ENCODE measurements at regions not wholly inside any gene's neighbourhood (a gene's known extent, or its start where the extent isn't known, plus 50 kb on each side); places are given as distances from the start of the nearest gene placed in this dataset.
"Not testable (repeated sequence)": the region's sequence is repeated elsewhere in the genome, so short reads cannot be mapped to it uniquely, and the experiment has no call there.

DNA sequence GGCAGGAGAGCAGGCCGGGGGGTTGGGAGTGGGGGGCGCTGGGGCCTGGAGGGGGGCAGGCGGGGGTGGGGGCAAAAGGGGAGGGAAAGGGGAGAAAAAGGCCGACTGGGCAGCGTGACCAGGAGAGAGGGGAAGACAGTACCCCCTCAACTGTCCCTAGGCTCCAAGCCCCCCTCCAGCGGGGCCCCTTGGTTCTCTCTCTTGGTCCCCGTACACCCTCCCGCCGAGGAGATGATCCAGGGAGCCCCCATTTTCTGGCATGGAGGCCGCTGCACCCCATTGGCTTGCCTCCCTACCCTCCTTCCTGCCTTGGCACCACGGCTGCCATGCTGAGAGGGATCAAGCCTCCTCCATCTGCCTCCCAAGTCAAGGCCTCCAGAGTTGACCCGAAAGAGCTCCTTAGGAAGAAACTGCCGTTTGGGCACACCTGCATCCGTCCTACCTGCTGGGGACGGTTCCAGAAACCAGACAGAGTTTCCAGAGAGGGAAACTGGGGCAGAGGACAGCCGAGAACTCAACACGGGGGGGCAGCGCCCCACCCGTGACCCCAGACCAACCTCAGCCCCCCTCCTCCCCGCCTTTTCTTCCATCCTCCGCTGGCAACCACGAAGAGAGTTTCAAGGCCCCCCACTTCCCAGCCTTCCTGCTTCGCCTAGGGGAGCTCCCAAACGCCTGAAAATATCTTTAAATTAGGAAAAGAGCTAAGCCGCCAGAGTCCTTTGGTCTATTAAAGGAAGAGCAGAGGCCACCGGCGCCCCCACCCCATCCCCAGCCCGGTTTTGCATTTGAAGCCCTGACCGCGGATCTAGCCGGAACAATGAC, 155.9 kb downstream of the CRLF3 start:
- not testable (repeated sequence) for H3K4me1 ChIP-seq (ENCODE audit: insufficient read depth, low read length); H3K36me3 ChIP-seq (ENCODE audit: insufficient read depth, low read length); H3K27me3 ChIP-seq (ENCODE audit: control insufficient read depth in 1 of 2, insufficient read depth in 2 of 2, low read length in 2 of 2); H3K9ac ChIP-seq (ENCODE audit: low read length); H3K9me3 ChIP-seq (ENCODE audit: low read length); H3K27ac ChIP-seq (ENCODE audit: low read depth, low read length); H3K4me3 ChIP-seq (ENCODE audit: low read depth in 1 of 2, low read length in 2 of 2)

DNA sequence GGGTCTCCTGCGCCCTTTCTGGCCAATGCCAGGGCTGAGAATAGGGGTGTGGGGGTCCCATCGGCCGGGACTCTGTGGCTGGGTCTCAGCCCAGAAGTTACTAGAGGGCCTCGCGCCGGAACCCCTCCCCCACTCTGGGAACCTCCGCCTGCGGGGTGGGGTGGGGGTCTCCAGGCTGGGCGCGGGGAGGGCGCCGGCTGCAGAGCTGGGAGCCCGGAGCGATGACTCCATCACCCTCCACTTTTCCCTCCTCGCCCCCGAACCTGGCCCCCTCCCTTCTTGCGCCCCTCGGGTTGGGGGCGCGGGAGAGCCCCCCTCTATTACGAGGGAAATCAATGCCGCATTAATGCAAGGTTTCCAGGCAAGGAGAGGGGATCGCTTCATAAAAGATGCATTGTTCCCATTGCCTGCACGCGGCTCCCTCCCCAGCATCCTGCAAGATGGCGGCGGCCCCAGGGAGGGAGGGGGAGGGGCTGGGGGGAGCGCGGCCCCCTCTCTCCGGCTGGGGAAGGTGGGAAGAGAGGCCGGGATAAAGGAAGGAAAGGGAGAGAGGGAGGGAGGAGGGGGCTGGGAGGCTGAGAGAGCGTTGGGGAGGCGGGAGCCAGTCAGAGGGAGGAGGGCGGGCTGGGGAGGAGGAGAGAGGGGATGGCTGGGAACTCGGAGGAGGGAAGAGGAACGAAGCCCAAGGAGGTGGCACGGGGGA, 156.7 kb downstream of the CRLF3 start:
- not testable (repeated sequence) for H3K4me1 ChIP-seq (ENCODE audit: insufficient read depth, low read length); H3K36me3 ChIP-seq (ENCODE audit: insufficient read depth, low read length); H3K27ac ChIP-seq (ENCODE audit: low read depth, low read length); H3K9me3 ChIP-seq (ENCODE audit: low read length); H3K9ac ChIP-seq (ENCODE audit: low read length); H3K27me3 ChIP-seq (ENCODE audit: control insufficient read depth in 1 of 2, insufficient read depth in 2 of 2, low read length in 2 of 2)
- H3K4me3 ChIP-seq (ENCODE audit: low read depth in 1 of 2, low read length in 2 of 2), result peak overlapping the region in 1 of 2 donors; percentile 23

DNA sequence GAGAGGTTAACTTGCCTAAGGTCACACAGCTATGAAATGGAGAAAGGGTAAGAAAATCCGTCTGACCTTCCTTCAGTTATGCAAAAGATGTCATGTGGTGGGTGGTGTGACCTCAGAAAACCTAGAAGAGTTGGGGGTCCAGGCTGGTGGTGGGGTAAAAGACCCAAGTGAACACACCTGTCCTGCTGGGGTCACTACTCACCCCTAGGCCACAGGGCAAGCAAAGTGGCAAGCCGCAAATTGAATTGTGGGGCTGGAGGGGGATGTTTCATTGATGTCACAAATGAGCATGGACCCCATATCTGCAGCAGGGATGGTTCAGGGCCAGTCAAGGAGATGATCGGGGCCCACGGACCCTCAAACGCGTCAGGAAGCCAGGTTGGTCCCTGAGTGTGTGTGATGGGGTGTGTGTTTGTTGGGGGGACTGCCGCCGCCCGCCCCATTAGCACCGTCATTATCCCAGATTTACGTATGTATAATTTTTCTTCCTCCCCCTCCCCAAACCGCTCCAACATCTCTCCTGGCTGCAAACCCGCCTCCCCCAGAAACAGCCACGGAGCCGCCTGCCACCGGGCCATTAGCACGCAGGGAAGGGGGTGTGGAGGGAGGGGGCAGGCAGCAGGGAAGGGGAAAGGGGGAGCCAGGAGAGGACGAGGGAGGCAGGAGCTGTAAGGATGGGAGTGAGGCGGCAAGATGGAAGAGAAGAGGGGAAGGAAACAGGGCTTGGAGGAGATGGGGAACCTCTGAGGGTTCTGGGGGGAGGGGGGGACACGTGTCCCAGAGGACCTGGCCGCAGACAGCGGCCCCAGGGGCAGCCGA, 157.4 kb downstream of the CRLF3 start:
- not testable (repeated sequence) for H3K4me1 ChIP-seq (ENCODE audit: insufficient read depth, low read length); H3K27ac ChIP-seq (ENCODE audit: low read depth, low read length); H3K9ac ChIP-seq (ENCODE audit: low read length); H3K36me3 ChIP-seq (ENCODE audit: insufficient read depth, low read length); H3K4me3 ChIP-seq (ENCODE audit: low read depth in 1 of 2, low read length in 2 of 2); H3K9me3 ChIP-seq (ENCODE audit: low read length); H3K27me3 ChIP-seq (ENCODE audit: control insufficient read depth in 1 of 2, insufficient read depth in 2 of 2, low read length in 2 of 2)

DNA sequence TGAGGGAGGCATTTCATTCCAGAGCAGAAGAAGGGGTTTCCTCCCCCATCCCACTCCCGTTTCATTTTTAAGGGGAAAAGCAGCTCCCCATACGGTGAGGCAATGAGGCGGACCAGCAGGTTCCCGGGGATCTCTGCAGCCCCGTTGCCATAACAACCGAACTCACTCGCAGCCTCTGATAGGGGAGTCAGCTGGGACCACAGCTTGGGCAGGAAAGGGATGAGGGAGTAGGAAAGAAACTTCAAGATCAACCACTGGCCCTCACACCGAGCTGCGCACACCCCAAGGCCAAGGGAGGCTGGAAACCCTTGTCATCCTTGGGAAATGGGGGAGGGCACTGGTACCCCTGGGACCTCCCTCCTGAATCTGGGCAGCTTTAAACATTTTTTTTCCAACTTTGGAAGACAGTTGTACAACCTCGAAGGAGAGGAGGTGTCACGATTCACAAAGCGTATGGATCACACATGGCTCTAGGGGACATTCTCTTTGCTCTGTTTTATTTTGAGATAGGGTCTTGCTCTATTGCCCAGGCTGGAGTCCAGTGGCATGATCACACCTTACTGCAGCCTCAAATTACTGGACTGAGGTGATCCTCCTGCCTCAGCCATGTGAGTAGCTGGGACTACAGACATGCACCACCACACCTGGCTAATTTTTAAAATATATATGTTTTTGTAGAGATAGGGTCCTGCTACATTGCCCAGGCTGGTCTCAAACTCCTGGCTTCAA, 160.6 kb downstream of the CRLF3 start:
- not testable (repeated sequence) for H3K27ac ChIP-seq (ENCODE audit: low read depth, low read length); H3K27me3 ChIP-seq (ENCODE audit: control insufficient read depth in 1 of 2, insufficient read depth in 2 of 2, low read length in 2 of 2); H3K36me3 ChIP-seq (ENCODE audit: insufficient read depth, low read length); H3K9ac ChIP-seq (ENCODE audit: low read length); H3K9me3 ChIP-seq (ENCODE audit: low read length); H3K4me3 ChIP-seq (ENCODE audit: low read depth in 1 of 2, low read length in 2 of 2); H3K4me1 ChIP-seq (ENCODE audit: insufficient read depth, low read length)

DNA sequence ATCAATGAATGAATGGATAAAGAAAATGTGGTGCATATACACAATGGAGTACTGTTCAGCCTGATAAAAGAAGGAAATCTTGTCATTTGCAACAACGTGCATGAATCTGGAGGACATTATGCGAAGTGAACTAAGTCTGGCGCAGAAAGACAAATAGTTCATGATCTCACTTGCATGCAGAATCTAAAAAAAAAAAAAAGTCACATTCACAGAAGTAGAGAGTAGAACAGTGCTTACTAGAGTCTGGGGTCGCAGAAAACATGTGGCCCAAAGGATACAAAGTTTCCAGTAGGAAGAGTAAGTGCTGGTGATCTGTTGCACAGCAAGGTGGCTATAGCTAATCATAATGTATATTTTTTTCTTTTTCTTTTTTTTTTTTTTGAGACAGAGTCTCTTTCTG, 167.3 kb downstream of the CRLF3 start:
- H3K9ac ChIP-seq (ENCODE audit: low read length); H3K4me1 ChIP-seq (ENCODE audit: insufficient read depth, low read length); H3K36me3 ChIP-seq (ENCODE audit: insufficient read depth, low read length); H3K9me3 ChIP-seq (ENCODE audit: low read length); H3K4me3 ChIP-seq (ENCODE audit: low read depth in 1 of 2, low read length in 2 of 2); H3K27me3 ChIP-seq (ENCODE audit: control insufficient read depth in 1 of 2, insufficient read depth in 2 of 2, low read length in 2 of 2); H3K27ac ChIP-seq (ENCODE audit: low read depth, low read length): not testable (repeated sequence)

DNA sequence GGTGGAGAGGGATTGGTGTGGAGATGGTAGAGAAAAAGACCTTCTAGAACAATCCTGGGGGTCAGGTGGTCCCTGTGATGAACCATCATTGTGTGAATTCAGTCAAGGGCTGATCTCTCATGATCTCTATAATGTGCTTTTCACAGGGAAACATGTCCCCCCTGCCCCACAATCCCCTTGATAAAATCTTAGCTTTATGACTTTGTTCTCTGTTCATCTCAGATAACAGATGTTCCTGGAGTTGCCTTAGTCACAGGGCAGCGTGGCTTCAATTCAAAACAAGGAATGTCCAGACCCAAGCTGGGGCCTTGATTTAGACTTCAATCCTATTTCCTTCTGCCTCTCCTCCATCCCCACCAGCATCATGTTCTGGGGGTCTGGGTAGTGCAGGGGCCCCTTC, 171.5 kb downstream of the CRLF3 start:
- not testable (repeated sequence) for H3K36me3 ChIP-seq (ENCODE audit: insufficient read depth, low read length); H3K27me3 ChIP-seq (ENCODE audit: control insufficient read depth in 1 of 2, insufficient read depth in 2 of 2, low read length in 2 of 2)

DNA sequence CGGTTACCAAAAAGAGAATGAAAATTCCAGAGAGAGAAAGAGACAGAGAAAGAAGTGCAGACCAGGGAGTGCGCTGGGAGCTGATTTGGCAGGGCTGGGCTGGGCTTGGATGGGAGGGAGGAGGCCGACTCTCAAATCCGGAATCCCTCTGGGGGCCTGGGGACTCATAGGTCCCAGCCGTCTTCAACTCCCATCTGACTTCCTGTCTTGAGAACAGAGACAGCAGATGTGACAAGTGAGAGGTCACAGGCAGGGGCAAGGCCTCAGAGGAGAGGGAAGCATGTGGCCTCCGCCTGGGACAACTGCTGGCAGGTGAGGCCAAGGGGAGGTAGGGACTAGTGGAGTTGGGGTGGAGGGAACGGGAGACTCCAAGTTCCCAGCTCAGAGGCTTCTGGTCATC, 172.9 kb downstream of the GOSR1 start:
- not testable (repeated sequence) for H3K9me3 ChIP-seq (ENCODE audit: low read length); H3K4me3 ChIP-seq (ENCODE audit: low read depth in 1 of 2, low read length in 2 of 2); H3K9ac ChIP-seq (ENCODE audit: low read length); H3K36me3 ChIP-seq (ENCODE audit: insufficient read depth, low read length); H3K4me1 ChIP-seq (ENCODE audit: insufficient read depth, low read length); H3K27ac ChIP-seq (ENCODE audit: low read depth, low read length); H3K27me3 ChIP-seq (ENCODE audit: control insufficient read depth in 1 of 2, insufficient read depth in 2 of 2, low read length in 2 of 2)

More for the DNA sequence above, 171.5 kb downstream of the CRLF3 start:
- not testable (repeated sequence) for H3K9me3 ChIP-seq (ENCODE audit: low read length); H3K9ac ChIP-seq (ENCODE audit: low read length); H3K4me1 ChIP-seq (ENCODE audit: insufficient read depth, low read length); H3K27ac ChIP-seq (ENCODE audit: low read depth, low read length); H3K4me3 ChIP-seq (ENCODE audit: low read depth in 1 of 2, low read length in 2 of 2)

DNA sequence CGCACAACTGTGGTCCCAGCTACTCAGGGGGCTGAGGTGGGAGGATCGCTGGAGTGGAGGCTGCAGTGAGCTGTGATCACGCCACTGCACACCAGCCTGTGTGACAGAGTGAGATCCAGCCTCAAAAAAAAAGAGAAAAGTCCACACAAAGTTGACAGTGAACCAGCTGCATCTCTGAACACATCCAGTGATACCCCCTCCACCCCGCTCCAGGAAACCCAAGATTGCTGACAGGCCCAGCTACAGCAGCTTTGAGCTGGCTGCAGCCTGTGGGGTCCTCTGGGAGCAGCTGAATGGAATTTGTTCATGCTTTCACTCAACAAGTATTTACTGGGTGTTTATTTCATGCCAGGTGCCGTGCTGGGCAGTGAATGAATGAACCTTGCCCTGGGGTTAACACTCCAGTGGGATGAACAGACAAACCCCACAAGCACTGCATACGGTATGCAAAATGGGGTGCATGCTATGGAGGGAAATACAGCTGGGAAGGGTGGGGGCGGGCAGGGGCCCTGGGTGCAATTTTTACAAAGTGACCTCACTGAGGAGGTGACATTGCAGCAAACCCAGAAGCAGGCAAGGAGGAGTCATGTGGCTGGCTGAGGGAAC, 170.9 kb downstream of the GOSR1 start:
- not testable (repeated sequence) for H3K27me3 ChIP-seq (ENCODE audit: control insufficient read depth in 1 of 2, insufficient read depth in 2 of 2, low read length in 2 of 2)

DNA sequence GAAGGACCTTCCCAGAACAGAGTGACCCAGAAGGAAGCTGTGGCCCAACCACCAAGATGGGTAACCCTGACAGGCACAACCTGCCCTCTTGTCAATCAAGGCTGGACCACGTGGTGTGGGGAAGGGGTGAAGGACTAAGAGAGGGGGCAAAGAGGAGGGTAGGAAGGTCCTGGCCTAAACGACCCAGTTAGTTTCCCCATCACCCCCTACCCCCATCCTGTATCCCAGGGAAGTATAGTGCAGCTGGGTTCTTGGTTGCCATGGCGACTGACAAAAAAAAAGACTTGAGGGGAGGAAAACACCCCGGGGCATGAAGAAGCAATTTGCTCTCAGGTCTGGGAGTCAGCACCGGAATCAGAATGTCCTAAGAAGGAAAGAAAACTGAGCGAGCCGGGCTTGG, 168.7 kb downstream of the GOSR1 start:
- H3K9ac ChIP-seq (ENCODE audit: low read length); H3K4me3 ChIP-seq (ENCODE audit: low read depth in 1 of 2, low read length in 2 of 2); H3K36me3 ChIP-seq (ENCODE audit: insufficient read depth, low read length); H3K9me3 ChIP-seq (ENCODE audit: low read length); H3K27ac ChIP-seq (ENCODE audit: low read depth, low read length); H3K4me1 ChIP-seq (ENCODE audit: insufficient read depth, low read length); H3K27me3 ChIP-seq (ENCODE audit: control insufficient read depth in 1 of 2, insufficient read depth in 2 of 2, low read length in 2 of 2): not testable (repeated sequence)

More for the DNA sequence above, 170.9 kb downstream of the GOSR1 start:
- not testable (repeated sequence) for H3K36me3 ChIP-seq (ENCODE audit: insufficient read depth, low read length); H3K9me3 ChIP-seq (ENCODE audit: low read length); H3K9ac ChIP-seq (ENCODE audit: low read length); H3K4me1 ChIP-seq (ENCODE audit: insufficient read depth, low read length); H3K4me3 ChIP-seq (ENCODE audit: low read depth in 1 of 2, low read length in 2 of 2); H3K27ac ChIP-seq (ENCODE audit: low read depth, low read length)

DNA sequence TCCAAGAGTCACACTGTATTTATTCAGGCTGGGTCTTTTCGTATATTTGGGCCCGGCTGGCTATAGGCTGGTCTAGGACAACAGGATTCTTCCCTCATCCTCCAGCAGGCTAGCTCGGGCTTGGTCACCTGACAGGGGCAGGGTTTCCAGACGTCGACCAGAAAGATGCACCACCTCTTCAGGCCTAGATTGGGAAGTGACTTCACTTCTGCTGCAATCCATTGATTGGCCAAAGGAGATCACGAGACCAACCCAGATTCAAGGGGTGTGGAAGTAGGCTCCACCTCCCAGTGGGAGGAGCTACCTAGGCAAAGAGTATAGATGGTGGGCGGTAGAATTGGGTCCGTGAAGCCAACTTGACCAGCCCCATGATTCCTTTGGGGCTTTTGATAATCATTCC, 167.5 kb downstream of the GOSR1 start:
- H3K27ac ChIP-seq (ENCODE audit: low read depth, low read length); H3K9me3 ChIP-seq (ENCODE audit: low read length); H3K4me1 ChIP-seq (ENCODE audit: insufficient read depth, low read length); H3K9ac ChIP-seq (ENCODE audit: low read length); H3K4me3 ChIP-seq (ENCODE audit: low read depth in 1 of 2, low read length in 2 of 2); H3K36me3 ChIP-seq (ENCODE audit: insufficient read depth, low read length); H3K27me3 ChIP-seq (ENCODE audit: control insufficient read depth in 1 of 2, insufficient read depth in 2 of 2, low read length in 2 of 2): not testable (repeated sequence)

DNA sequence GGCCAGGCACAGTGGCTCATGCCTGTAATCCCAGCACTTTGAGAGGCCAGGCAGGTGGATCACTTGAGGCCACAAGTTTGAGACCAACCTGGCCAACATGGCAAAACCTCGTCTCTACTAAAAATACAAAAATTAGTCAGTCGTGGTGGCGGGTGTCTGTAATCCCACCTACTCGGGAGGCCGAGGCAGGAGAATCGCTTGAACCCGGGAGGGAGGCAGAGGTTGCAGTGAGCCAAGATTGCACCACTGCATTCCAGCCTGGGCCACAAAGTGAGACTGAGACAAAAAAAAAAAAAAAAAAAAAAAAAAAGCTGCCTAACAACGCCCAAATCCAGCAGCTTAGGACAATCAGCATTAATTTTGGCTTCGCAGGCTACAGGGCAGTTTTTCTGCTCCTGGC, 167.1 kb downstream of the GOSR1 start:
- not testable (repeated sequence) for H3K9ac ChIP-seq (ENCODE audit: low read length); H3K4me1 ChIP-seq (ENCODE audit: insufficient read depth, low read length); H3K36me3 ChIP-seq (ENCODE audit: insufficient read depth, low read length); H3K27ac ChIP-seq (ENCODE audit: low read depth, low read length); H3K4me3 ChIP-seq (ENCODE audit: low read depth in 1 of 2, low read length in 2 of 2); H3K27me3 ChIP-seq (ENCODE audit: control insufficient read depth in 1 of 2, insufficient read depth in 2 of 2, low read length in 2 of 2); H3K9me3 ChIP-seq (ENCODE audit: low read length)
